SK-N-SH (cell line): ENCODE measurements at regions not wholly inside any gene's neighbourhood (a gene's known extent, or its start where the extent isn't known, plus 50 kb on each side); places are given as distances from the start of the nearest gene placed in this dataset.

Source experiments
- FOXM1 ChIP-seq: IDR thresholded peaks from 2 replicates; pipeline ENCODE4 v1.4.0; 2012; ENCODE audit warnings: low read depth, mild to moderate bottlenecking
- POLR2AphosphoS5 ChIP-seq: IDR thresholded peaks from 2 replicates; pipeline ENCODE4 v1.6.1; 2012; ENCODE audit warnings: low read depth, low read length
- RCOR1 ChIP-seq: fragments of 150-350 bp; IDR thresholded peaks from 2 replicates; pipeline ENCODE4 v1.6.1; 2017; ENCODE audit warnings: antibody characterized with exemption, low read length
- RXRA ChIP-seq: IDR thresholded peaks from 2 replicates; pipeline ENCODE4 v1.4.0; 2012; ENCODE audit warnings: low read depth, mild to moderate bottlenecking, borderline replicate concordance
- SMC3 ChIP-seq: IDR thresholded peaks from 2 replicates; pipeline ENCODE4 v1.6.1; 2012; ENCODE audit warnings: low read depth, low read length, improper control_type of control experiment
- ZBTB33 ChIP-seq: IDR thresholded peaks from 2 replicates; pipeline ENCODE4 v1.4.0; 2012; ENCODE audit warnings: low read depth, borderline replicate concordance
- TF ChIP-seq, protein P1 (sequence below): fragments of 200-600 bp; sonication (generic); IDR thresholded peaks from 2 replicates; pipeline ENCODE4 v1.6.1; 2017; ENCODE audit warnings: antibody characterized with exemption, mild to moderate bottlenecking, moderate library complexity
- TF ChIP-seq, protein P2 (sequence below): fragments of 150-350 bp; IDR thresholded peaks from 2 replicates; pipeline ENCODE4 v1.6.1; 2017; ENCODE audit warnings: antibody characterized with exemption, low read length, low read depth, borderline replicate concordance

DNA sequence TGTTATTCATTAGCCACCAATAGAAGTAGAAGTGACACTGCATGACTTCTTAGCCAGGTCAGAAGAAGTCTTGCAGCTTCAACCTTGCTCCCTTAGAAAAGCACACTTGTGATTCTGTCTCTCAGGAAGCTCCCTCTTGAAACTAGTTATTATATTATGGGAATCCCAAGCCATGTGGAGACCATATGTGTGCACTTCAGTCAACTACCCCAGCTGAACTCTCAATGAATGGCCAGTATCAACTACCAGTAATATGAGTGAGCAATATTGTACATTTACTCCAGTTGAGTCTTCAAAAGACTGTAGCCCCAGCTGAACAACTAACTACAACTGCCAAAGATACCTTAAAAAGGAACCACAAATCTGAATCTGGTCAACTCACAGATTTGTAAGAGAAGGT, 77.1 kb upstream of the GABRA3 start:
- no peak for TF ChIP-seq POLR2AphosphoS5
- TF ChIP-seq RCOR1: no peak
- TF ChIP-seq SMC3: no peak
- no peak for TF ChIP-seq RXRA
- TF ChIP-seq, protein P1, sequence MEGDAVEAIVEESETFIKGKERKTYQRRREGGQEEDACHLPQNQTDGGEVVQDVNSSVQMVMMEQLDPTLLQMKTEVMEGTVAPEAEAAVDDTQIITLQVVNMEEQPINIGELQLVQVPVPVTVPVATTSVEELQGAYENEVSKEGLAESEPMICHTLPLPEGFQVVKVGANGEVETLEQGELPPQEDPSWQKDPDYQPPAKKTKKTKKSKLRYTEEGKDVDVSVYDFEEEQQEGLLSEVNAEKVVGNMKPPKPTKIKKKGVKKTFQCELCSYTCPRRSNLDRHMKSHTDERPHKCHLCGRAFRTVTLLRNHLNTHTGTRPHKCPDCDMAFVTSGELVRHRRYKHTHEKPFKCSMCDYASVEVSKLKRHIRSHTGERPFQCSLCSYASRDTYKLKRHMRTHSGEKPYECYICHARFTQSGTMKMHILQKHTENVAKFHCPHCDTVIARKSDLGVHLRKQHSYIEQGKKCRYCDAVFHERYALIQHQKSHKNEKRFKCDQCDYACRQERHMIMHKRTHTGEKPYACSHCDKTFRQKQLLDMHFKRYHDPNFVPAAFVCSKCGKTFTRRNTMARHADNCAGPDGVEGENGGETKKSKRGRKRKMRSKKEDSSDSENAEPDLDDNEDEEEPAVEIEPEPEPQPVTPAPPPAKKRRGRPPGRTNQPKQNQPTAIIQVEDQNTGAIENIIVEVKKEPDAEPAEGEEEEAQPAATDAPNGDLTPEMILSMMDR: no peak
- TF ChIP-seq FOXM1: no peak
- TF ChIP-seq ZBTB33: no peak
- TF ChIP-seq, protein P2, sequence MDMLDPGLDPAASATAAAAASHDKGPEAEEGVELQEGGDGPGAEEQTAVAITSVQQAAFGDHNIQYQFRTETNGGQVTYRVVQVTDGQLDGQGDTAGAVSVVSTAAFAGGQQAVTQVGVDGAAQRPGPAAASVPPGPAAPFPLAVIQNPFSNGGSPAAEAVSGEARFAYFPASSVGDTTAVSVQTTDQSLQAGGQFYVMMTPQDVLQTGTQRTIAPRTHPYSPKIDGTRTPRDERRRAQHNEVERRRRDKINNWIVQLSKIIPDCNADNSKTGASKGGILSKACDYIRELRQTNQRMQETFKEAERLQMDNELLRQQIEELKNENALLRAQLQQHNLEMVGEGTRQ: no peak
